ENCODE measurements at regions not wholly inside any gene's neighbourhood (a gene's known extent, or its start where the extent isn't known, plus 50 kb on each side); places are given as distances from the start of the nearest gene placed in this dataset.

DNA sequence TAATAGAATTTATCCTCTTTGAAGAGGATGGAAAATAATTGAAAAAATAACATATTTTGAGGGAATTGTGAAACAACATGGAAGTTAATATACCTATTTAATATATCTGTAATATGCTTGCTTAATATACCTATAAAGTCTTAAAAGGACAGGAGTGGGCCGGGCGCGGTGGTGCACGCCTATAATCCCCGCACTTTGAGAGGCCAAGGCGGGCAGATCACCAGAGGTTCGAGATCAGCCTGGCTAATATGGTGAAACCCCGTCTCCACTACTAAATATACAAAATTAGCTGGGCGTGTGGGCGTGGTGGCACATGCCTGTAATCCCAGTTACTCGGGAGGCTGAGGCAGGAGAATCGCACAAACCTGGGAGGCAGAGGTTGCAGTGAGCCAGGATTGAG is 254.9 kb downstream of the TMX3 start:
- Histone ChIP-seq H3K27ac (no peak overlapping the region), H3K27me3 (no peaks in the 10 kb centered on the region), H3K4me3 (no peak overlapping the region), H3K9me3 (no peaks in the 10 kb centered on the region), H3K36me3 (no peaks in the 10 kb centered on the region), H3K4me1 (no peaks in the 10 kb centered on the region)
- DNase-seq = no peak
- TF ChIP-seq, protein P1, sequence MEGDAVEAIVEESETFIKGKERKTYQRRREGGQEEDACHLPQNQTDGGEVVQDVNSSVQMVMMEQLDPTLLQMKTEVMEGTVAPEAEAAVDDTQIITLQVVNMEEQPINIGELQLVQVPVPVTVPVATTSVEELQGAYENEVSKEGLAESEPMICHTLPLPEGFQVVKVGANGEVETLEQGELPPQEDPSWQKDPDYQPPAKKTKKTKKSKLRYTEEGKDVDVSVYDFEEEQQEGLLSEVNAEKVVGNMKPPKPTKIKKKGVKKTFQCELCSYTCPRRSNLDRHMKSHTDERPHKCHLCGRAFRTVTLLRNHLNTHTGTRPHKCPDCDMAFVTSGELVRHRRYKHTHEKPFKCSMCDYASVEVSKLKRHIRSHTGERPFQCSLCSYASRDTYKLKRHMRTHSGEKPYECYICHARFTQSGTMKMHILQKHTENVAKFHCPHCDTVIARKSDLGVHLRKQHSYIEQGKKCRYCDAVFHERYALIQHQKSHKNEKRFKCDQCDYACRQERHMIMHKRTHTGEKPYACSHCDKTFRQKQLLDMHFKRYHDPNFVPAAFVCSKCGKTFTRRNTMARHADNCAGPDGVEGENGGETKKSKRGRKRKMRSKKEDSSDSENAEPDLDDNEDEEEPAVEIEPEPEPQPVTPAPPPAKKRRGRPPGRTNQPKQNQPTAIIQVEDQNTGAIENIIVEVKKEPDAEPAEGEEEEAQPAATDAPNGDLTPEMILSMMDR (IDR thresholded peaks at IDR 0.05) = no peak
- no peak for TF ChIP-seq POLR2A (IDR thresholded peaks at IDR 0.05)

DNA sequence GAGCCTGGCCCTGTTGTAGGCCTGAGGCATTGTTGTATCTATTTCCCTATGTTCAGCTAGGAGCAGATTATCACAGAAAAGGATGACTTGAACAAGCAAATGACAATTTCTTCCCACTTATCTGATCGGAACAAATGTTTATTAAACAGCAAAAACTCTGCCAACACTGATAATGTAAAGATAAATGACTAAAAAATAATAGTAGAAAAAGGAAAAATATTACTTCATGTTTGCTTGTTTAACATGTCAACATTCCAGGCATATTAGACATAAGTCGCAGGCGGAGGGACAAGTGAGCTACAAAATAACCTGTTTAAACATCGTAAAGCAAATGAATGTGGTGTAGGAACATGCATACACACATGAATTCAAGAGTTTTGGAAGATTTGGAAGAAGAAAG is 257.9 kb downstream of the TMX3 start:
- Histone ChIP-seq H3K36me3 (no peaks in the 10 kb centered on the region), H3K27ac (no peak overlapping the region), H3K9me3 (no peaks in the 10 kb centered on the region), H3K4me3 (no peak overlapping the region), H3K4me1 (no peaks in the 10 kb centered on the region), H3K27me3 (no peaks in the 10 kb centered on the region)
- no peak for DNase-seq
- TF ChIP-seq POLR2A (IDR thresholded peaks at IDR 0.05) = no peak
- TF ChIP-seq, protein P1 (IDR thresholded peaks at IDR 0.05) = no peak

DNA sequence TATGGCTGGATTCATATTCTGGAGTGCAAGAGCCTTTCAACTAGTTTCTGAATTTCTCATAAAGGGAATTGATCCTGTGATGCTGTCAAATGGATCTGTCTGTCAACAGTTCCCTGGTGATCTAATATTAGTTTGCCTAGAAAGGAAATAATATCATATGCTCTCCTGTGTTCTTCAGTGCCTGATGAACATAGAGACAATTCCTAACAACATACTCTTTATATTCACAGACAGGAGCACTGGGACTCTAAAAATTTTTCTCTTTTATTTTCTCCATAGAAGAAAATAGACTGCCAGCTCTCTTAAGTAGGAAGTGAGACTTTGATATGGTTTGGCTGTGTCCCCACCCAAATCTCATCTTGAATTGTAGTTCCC is 259.7 kb downstream of the TMX3 start:
- Histone ChIP-seq H3K4me3 (no peak overlapping the region), H3K36me3 (no peaks in the 10 kb centered on the region), H3K9me3 (no peaks in the 10 kb centered on the region), H3K27ac (no peak overlapping the region), H3K4me1 (no peaks in the 10 kb centered on the region), H3K27me3 (no peaks in the 10 kb centered on the region)
- TF ChIP-seq, protein P1 (IDR thresholded peaks at IDR 0.05) = no peak
- no peak for TF ChIP-seq POLR2A (IDR thresholded peaks at IDR 0.05)
- no peak for DNase-seq

DNA sequence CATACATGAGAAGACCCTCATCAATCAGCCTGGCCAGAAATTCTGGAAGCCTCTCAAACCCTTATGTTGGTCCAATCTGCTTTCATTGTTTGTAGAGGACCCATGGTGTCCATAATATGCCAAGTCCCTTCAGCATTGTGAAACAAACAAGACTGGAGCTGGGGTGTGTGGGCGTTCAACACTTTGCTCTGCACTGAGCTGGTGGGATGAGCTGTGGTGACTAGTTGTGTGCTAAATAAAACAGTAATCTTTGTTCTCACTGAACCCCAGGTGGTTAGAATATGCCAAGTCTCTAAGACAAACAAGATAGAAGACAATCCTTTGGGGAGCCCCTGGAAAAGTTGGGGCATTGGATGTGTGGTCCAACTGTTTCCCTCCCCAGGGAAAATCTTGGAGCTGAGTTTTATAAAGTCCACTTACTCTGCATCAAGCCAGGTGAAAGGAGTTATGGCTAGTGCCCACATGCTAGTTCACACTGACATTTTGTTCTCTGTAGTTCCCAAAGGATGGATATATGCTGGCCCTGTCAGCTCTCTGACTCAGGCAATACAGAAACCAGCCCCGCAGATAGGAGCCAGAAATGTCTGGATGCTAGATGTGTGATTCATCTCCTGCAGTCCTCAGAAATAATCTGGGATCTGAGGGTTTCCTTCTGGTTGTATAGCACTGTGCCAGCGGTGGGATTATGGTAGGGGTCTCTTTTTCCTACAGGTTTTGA is 260.2 kb downstream of the TMX3 start:
- Histone ChIP-seq H3K4me1 (no peaks in the 10 kb centered on the region), H3K4me3 (no peak overlapping the region), H3K36me3 (no peaks in the 10 kb centered on the region), H3K27me3 (no peaks in the 10 kb centered on the region), H3K27ac (no peak overlapping the region), H3K9me3 (no peaks in the 10 kb centered on the region)
- TF ChIP-seq, protein P1 (IDR thresholded peaks at IDR 0.05) = no peak
- no peak for TF ChIP-seq POLR2A (IDR thresholded peaks at IDR 0.05)
- no peak for DNase-seq

DNA sequence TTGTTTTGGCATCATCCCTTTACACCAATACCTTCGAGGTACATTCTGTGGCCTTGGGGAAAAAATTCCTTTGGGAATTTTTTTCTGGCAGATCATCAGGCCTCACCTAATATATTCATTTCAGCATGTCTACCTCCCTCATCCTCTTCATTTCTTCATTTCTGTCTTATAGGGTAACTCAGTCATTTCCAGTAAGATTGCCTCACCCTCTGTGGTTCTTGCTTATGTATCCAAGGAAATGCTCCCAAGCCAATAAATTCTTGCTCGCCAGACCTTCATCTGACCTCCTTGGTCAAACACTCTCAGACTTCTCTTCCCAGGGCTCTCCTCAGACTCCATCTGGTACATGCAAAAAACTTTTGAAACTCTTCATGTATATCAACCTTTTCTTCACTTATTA is 265.6 kb downstream of the TMX3 start:
- DNase-seq = no peak
- Histone ChIP-seq H3K27ac (no peak overlapping the region), H3K4me1 (no peaks in the 10 kb centered on the region), H3K36me3 (no peaks in the 10 kb centered on the region), H3K4me3 (no peak overlapping the region), H3K9me3 (no peaks in the 10 kb centered on the region), H3K27me3 (no peaks in the 10 kb centered on the region)
- no peak for TF ChIP-seq POLR2A (IDR thresholded peaks at IDR 0.05)
- TF ChIP-seq, protein P1 (IDR thresholded peaks at IDR 0.05) = no peak

DNA sequence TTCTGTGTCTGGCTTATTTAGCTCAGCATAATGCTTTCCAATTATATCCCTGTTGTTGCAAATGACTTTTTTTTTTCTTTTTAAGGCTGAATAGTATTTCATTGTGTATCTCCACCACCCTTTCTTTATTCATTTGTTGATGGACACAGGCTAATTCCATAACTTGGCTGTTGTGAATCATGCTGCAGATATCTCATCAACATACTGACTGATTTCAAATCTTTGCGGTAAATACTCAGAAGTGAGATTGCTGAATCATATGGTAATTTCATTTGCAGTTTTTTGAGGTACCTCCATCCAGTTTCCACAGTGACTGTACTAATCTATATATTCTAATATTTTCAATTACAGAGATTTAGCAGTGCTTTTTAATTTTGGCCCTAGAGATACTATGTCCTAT is 266.2 kb downstream of the TMX3 start:
- DNase-seq = no peak
- Histone ChIP-seq H3K27ac (no peak overlapping the region), H3K4me3 (no peak overlapping the region), H3K27me3 (no peaks in the 10 kb centered on the region), H3K36me3 (no peaks in the 10 kb centered on the region), H3K4me1 (no peaks in the 10 kb centered on the region), H3K9me3 (no peaks in the 10 kb centered on the region)
- TF ChIP-seq POLR2A (IDR thresholded peaks at IDR 0.05) = no peak
- TF ChIP-seq, protein P1 (IDR thresholded peaks at IDR 0.05) = no peak

All from Peyer's patch (tissue), 4 donors.